ENCODE measurements at regions not wholly inside any gene's neighbourhood (a gene's known extent, or its start where the extent isn't known, plus 50 kb on each side); places are given as distances from the start of the nearest gene placed in this dataset.
"Not testable (repeated sequence)": the region's sequence is repeated elsewhere in the genome, so short reads cannot be mapped to it uniquely, and the experiment has no call there.

- DNase-seq = peak; percentile 5
Observed at GRCh38 chr12:27861428-27862167, 81.6 kb upstream of the MANSC4 start.

GRCh38 chr12:27859648-27860047, 79.6 kb upstream of the MANSC4 start:
- DNase-seq = no peak

GRCh38 chr12:27857006-27857405, 77.0 kb upstream of the MANSC4 start:
- DNase-seq = not testable (repeated sequence)

GRCh38 chr12:27852742-27853141, 72.7 kb upstream of the MANSC4 start:
- no peak for DNase-seq
